SK-N-MC (cell line): ENCODE measurements at regions not wholly inside any gene's neighbourhood (a gene's known extent, or its start where the extent isn't known, plus 50 kb on each side); places are given as distances from the start of the nearest gene placed in this dataset.

Source experiments
- EZH2 ChIP-seq: fragments of 200-600 bp; sonication (generic); IDR thresholded peaks from one replicate; pipeline ENCODE4 v1.6.1; 2017; ENCODE audit warnings: antibody characterized with exemption
- POLR2AphosphoS5 ChIP-seq: IDR thresholded peaks from 2 replicates; pipeline ENCODE4 v1.6.1; 2012; ENCODE audit warnings: mild to moderate bottlenecking, low read depth, low read length, borderline replicate concordance

GRCh38 chr13:80055847-80056246 is 285.1 kb downstream of the SPRY2 start:
- TF ChIP-seq EZH2 (no peak), POLR2AphosphoS5 (no peak)
